Endodermal cell (in vitro differentiated cells): ENCODE measurements at regions not wholly inside any gene's neighbourhood (a gene's known extent, or its start where the extent isn't known, plus 50 kb on each side); places are given as distances from the start of the nearest gene placed in this dataset.
A peak's percentile ranks its signal among the peaks of the same experiment; 100 is the strongest.

ENCODE experiments used
- DNase-seq: peaks from one replicate; pipeline ENCODE4 v3.0.0-alpha.2; 2017
- H3K27ac ChIP-seq: 2 replicates; pipeline ENCODE4 v1.5.1; 2013; ENCODE audit warnings: mild to moderate bottlenecking, low read depth, low read length, moderate library complexity
- H3K27me3 ChIP-seq: 2 replicates; pipeline ENCODE4 v1.6.1; 2013; ENCODE audit warnings: mild to moderate bottlenecking, low read length, moderate library complexity; ENCODE audit not compliant: insufficient read depth, control insufficient read depth, poor library complexity, severe bottlenecking
- H3K36me3 ChIP-seq: 2 replicates; pipeline ENCODE4 v1.7.0; 2013; ENCODE audit warnings: mild to moderate bottlenecking, low read length, moderate library complexity; ENCODE audit not compliant: control insufficient read depth, insufficient read depth
- H3K4me1 ChIP-seq: one replicate; pipeline ENCODE4 v1.7.0; 2013; ENCODE audit warnings: low read length; ENCODE audit not compliant: control insufficient read depth, insufficient read depth
- H3K4me3 ChIP-seq: 2 replicates; pipeline ENCODE4 v1.5.1; 2013; ENCODE audit warnings: mild to moderate bottlenecking, low read length, moderate library complexity
- H3K9ac ChIP-seq: 2 replicates; pipeline ENCODE4 v1.6.1; 2013; ENCODE audit warnings: mild to moderate bottlenecking, low read length, moderate library complexity; ENCODE audit not compliant: poor library complexity, severe bottlenecking; ENCODE audit errors: extremely low read depth
- H3K9me3 ChIP-seq: 2 replicates; pipeline ENCODE4 v1.6.1; 2013; ENCODE audit warnings: mild to moderate bottlenecking, low read length, moderate library complexity; ENCODE audit not compliant: control insufficient read depth
- H3K27ac Mint-ChIP-seq: 2 replicates; pipeline ENCODE4 v1.8.0; 2020; ENCODE audit warnings: mixed read lengths
- H3K27me3 Mint-ChIP-seq: 2 replicates; pipeline ENCODE4 v1.8.0; 2021; ENCODE audit warnings: mild to moderate bottlenecking, mixed read lengths; ENCODE audit not compliant: insufficient read depth
- H3K36me3 Mint-ChIP-seq: 2 replicates; pipeline ENCODE4 v1.8.0; 2020; ENCODE audit warnings: low read depth, mixed read lengths
- H3K4me1 Mint-ChIP-seq: 2 replicates; pipeline ENCODE4 v1.8.0; 2020; ENCODE audit warnings: mixed read lengths
- H3K4me3 Mint-ChIP-seq: 2 replicates; pipeline ENCODE4 v1.8.0; 2020; ENCODE audit warnings: mild to moderate bottlenecking, moderate library complexity, mixed read lengths
- H3K9me3 Mint-ChIP-seq: 2 replicates; pipeline ENCODE4 v1.8.0; 2020; ENCODE audit warnings: mild to moderate bottlenecking, mixed read lengths
- CTCF ChIP-seq: fragments of 200-600 bp; sonication (generic); conservative IDR thresholded peaks from 2 replicates; pipeline ENCODE4 v1.5.0; 2021; ENCODE audit warnings: antibody characterized with exemption, mild to moderate bottlenecking
- WGBS, 2 experiments: methylation state at CpG; one replicate each; pipeline versions ENCODE4 v1.1.5 to v1.1.7; 2013; ENCODE audit warnings: missing lambda C conversion rate in 2 of 2, mixed read lengths in 1 of 2; ENCODE audit not compliant: insufficient coverage in 1 of 2, insufficient read length in 1 of 2; 5-methylcytosine and 5-hydroxymethylcytosine counted together

DNA sequence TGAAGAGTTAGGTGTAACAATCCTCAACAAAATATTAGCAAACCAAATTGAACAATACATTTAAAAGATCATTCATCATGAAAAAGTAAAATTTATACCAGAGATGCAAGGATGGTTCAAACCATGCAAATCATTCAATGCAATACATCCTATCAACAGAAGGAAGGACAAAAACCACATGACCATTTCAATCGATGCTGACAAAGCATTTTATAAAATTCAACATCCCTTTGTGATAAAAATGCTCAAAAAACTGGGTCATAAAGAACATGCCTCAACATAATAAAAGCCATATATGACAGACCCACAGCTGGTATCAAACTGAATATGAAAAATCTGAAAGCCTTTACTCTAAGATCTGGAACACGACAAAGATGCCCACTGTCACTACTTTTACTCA, 490.3 kb upstream of the IRAK1BP1 start:
- no peaks in the 10 kb centered on the region for H3K27me3 Mint-ChIP-seq
- WGBS, 2 experiments = 100% methylated on average over 2 of the region's 2 CpGs; no CpG with 5 or more reads in 1 of the 2 experiments
- no peak for TF ChIP-seq CTCF
- Histone ChIP-seq H3K27me3 (no peaks in the 10 kb centered on the region), H3K36me3 (no peaks in the 10 kb centered on the region), H3K9me3 (peaks cover 18% of the 10 kb centered on the region), H3K4me1 (peaks cover 8% of the 10 kb centered on the region), H3K27ac (no peak overlapping the region), H3K9ac (no peak overlapping the region), H3K4me3 (no peak overlapping the region)
- peaks cover 4% of the 10 kb centered on the region for H3K36me3 Mint-ChIP-seq
- no peak overlapping the region for H3K4me3 Mint-ChIP-seq
- DNase-seq = no peak
- no peak overlapping the region for H3K27ac Mint-ChIP-seq
- peaks cover 16% of the 10 kb centered on the region for H3K9me3 Mint-ChIP-seq
- peaks cover 9% of the 10 kb centered on the region for H3K4me1 Mint-ChIP-seq

GRCh38 chr6:78379982-78380381, 487.4 kb upstream of the IRAK1BP1 start:
- Mint-ChIP-seq H3K27me3 (no peaks in the 10 kb centered on the region), H3K4me3 (no peak overlapping the region), H3K36me3 (peaks cover 4% of the 10 kb centered on the region), H3K4me1 (peaks cover 9% of the 10 kb centered on the region), H3K27ac (no peak overlapping the region), H3K9me3 (peaks cover 19% of the 10 kb centered on the region)
- Histone ChIP-seq H3K36me3 (no peaks in the 10 kb centered on the region), H3K27me3 (no peaks in the 10 kb centered on the region), H3K9me3 (peaks cover 22% of the 10 kb centered on the region), H3K9ac (no peak overlapping the region), H3K4me3 (peak overlapping the region; percentile 63), H3K27ac (no peak overlapping the region), H3K4me1 (peaks cover 8% of the 10 kb centered on the region)
- TF ChIP-seq CTCF = no peak
- no peak for DNase-seq

- peaks cover 4% of the 10 kb centered on the region for H3K36me3 Mint-ChIP-seq
- DNase-seq = no peak
- Histone ChIP-seq H3K27me3 (no peaks in the 10 kb centered on the region), H3K9ac (no peak overlapping the region), H3K4me3 (peak overlapping the region; percentile 63), H3K9me3 (peaks cover 28% of the 10 kb centered on the region), H3K36me3 (no peaks in the 10 kb centered on the region), H3K27ac (no peak overlapping the region), H3K4me1 (peaks cover 8% of the 10 kb centered on the region)
- 88 to 92% methylated on average over 2 of the region's 2 CpGs for WGBS, 2 experiments
- H3K27me3 Mint-ChIP-seq = no peaks in the 10 kb centered on the region
- H3K4me3 Mint-ChIP-seq = no peak overlapping the region
- H3K27ac Mint-ChIP-seq = peak overlapping the region; percentile 4
- H3K9me3 Mint-ChIP-seq = peaks cover 23% of the 10 kb centered on the region
- peaks cover 9% of the 10 kb centered on the region for H3K4me1 Mint-ChIP-seq
- TF ChIP-seq CTCF = no peak
These were observed 486.8 kb upstream of the IRAK1BP1 start for GRCh38 chr6:78380541-78380940.
